ENCODE measurements at regions not wholly inside any gene's neighbourhood (a gene's known extent, or its start where the extent isn't known, plus 50 kb on each side); places are given as distances from the start of the nearest gene placed in this dataset.

- TF ChIP-seq, protein P1, sequence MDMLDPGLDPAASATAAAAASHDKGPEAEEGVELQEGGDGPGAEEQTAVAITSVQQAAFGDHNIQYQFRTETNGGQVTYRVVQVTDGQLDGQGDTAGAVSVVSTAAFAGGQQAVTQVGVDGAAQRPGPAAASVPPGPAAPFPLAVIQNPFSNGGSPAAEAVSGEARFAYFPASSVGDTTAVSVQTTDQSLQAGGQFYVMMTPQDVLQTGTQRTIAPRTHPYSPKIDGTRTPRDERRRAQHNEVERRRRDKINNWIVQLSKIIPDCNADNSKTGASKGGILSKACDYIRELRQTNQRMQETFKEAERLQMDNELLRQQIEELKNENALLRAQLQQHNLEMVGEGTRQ (IDR thresholded peaks at IDR 0.05; ENCODE audit: borderline replicate concordance, low read depth, low read length): no peak
- TF ChIP-seq, protein P2, sequence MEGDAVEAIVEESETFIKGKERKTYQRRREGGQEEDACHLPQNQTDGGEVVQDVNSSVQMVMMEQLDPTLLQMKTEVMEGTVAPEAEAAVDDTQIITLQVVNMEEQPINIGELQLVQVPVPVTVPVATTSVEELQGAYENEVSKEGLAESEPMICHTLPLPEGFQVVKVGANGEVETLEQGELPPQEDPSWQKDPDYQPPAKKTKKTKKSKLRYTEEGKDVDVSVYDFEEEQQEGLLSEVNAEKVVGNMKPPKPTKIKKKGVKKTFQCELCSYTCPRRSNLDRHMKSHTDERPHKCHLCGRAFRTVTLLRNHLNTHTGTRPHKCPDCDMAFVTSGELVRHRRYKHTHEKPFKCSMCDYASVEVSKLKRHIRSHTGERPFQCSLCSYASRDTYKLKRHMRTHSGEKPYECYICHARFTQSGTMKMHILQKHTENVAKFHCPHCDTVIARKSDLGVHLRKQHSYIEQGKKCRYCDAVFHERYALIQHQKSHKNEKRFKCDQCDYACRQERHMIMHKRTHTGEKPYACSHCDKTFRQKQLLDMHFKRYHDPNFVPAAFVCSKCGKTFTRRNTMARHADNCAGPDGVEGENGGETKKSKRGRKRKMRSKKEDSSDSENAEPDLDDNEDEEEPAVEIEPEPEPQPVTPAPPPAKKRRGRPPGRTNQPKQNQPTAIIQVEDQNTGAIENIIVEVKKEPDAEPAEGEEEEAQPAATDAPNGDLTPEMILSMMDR (IDR thresholded peaks at IDR 0.05): no peak
- no peak for TF ChIP-seq MXI1 (IDR thresholded peaks at IDR 0.05; ENCODE audit: low read depth, low read length)
- no peak for TF ChIP-seq POLR2AphosphoS5 (IDR thresholded peaks at IDR 0.05; ENCODE audit: low read depth, low read length)
These were observed 539.5 kb downstream of the FGF9 start for GRCh38 chr13:22210134-22210930.

All from SK-N-SH (cell line).